ENCODE measurements at regions not wholly inside any gene's neighbourhood (a gene's known extent, or its start where the extent isn't known, plus 50 kb on each side); places are given as distances from the start of the nearest gene placed in this dataset.

- no peaks in the 10 kb centered on the region for H3K4me1 ChIP-seq (ENCODE audit: control insufficient read depth in 4 of 4, insufficient read depth in 4 of 4, low read length in 3 of 4)
- no peak overlapping the region for H3K9ac ChIP-seq (ENCODE audit: low read depth in 1 of 2, low read length in 2 of 2)
- TF ChIP-seq RAD21 (IDR thresholded peaks at IDR 0.05) (no peak), JUND (IDR thresholded peaks at IDR 0.05) (no peak), HNF4G (IDR thresholded peaks at IDR 0.05) (no peak), NR2F2 (IDR thresholded peaks at IDR 0.05) (no peak)
- TF ChIP-seq, protein P1, sequence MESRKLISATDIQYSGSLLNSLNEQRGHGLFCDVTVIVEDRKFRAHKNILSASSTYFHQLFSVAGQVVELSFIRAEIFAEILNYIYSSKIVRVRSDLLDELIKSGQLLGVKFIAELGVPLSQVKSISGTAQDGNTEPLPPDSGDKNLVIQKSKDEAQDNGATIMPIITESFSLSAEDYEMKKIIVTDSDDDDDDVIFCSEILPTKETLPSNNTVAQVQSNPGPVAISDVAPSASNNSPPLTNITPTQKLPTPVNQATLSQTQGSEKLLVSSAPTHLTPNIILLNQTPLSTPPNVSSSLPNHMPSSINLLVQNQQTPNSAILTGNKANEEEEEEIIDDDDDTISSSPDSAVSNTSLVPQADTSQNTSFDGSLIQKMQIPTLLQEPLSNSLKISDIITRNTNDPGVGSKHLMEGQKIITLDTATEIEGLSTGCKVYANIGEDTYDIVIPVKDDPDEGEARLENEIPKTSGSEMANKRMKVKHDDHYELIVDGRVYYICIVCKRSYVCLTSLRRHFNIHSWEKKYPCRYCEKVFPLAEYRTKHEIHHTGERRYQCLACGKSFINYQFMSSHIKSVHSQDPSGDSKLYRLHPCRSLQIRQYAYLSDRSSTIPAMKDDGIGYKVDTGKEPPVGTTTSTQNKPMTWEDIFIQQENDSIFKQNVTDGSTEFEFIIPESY (IDR thresholded peaks at IDR 0.05): no peak
- TF ChIP-seq, protein P2, sequence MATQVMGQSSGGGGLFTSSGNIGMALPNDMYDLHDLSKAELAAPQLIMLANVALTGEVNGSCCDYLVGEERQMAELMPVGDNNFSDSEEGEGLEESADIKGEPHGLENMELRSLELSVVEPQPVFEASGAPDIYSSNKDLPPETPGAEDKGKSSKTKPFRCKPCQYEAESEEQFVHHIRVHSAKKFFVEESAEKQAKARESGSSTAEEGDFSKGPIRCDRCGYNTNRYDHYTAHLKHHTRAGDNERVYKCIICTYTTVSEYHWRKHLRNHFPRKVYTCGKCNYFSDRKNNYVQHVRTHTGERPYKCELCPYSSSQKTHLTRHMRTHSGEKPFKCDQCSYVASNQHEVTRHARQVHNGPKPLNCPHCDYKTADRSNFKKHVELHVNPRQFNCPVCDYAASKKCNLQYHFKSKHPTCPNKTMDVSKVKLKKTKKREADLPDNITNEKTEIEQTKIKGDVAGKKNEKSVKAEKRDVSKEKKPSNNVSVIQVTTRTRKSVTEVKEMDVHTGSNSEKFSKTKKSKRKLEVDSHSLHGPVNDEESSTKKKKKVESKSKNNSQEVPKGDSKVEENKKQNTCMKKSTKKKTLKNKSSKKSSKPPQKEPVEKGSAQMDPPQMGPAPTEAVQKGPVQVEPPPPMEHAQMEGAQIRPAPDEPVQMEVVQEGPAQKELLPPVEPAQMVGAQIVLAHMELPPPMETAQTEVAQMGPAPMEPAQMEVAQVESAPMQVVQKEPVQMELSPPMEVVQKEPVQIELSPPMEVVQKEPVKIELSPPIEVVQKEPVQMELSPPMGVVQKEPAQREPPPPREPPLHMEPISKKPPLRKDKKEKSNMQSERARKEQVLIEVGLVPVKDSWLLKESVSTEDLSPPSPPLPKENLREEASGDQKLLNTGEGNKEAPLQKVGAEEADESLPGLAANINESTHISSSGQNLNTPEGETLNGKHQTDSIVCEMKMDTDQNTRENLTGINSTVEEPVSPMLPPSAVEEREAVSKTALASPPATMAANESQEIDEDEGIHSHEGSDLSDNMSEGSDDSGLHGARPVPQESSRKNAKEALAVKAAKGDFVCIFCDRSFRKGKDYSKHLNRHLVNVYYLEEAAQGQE (IDR thresholded peaks at IDR 0.05): no peak
- no peak for DNase-seq (ENCODE audit: low spot score)
- no peaks in the 10 kb centered on the region for H3K36me3 ChIP-seq (ENCODE audit: control insufficient read depth in 4 of 4, insufficient read depth in 3 of 4, low read depth in 1 of 4, low read length in 3 of 4)
- H3K4me3 ChIP-seq (ENCODE audit: low read depth in 1 of 3, low read length in 3 of 3): no peak overlapping the region
- no peaks in the 10 kb centered on the region for H3K27me3 ChIP-seq (ENCODE audit: control insufficient read depth in 4 of 4, insufficient read depth in 4 of 4, low read length in 3 of 4)
- H3K27ac ChIP-seq (ENCODE audit: low read depth in 1 of 2, low read length in 2 of 2): no peak overlapping the region
- 64% methylated on average over 5 of the region's 5 CpGs for WGBS
- H3K9me3 ChIP-seq (ENCODE audit: control insufficient read depth in 4 of 4, low read length in 3 of 4): no peaks in the 10 kb centered on the region
Observed at GRCh38 chr3:135800071-135800549, 165.4 kb upstream of the PPP2R3A start.

- no peaks in the 10 kb centered on the region for H3K36me3 ChIP-seq (ENCODE audit: control insufficient read depth in 4 of 4, insufficient read depth in 3 of 4, low read depth in 1 of 4, low read length in 3 of 4)
- no peak for DNase-seq (ENCODE audit: low spot score)
- H3K9me3 ChIP-seq (ENCODE audit: control insufficient read depth in 4 of 4, low read length in 3 of 4): no peaks in the 10 kb centered on the region
- TF ChIP-seq, protein P3, sequence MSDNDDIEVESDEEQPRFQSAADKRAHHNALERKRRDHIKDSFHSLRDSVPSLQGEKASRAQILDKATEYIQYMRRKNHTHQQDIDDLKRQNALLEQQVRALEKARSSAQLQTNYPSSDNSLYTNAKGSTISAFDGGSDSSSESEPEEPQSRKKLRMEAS (IDR thresholded peaks at IDR 0.05): no peak
- TF ChIP-seq HNF4G (IDR thresholded peaks at IDR 0.05): no peak
- no peak for TF ChIP-seq FOXA1 (IDR thresholded peaks at IDR 0.05)
- TF ChIP-seq RAD21 (IDR thresholded peaks at IDR 0.05): no peak
- no peak for TF ChIP-seq SP1 (IDR thresholded peaks at IDR 0.05)
- no peak for TF ChIP-seq EGR1 (IDR thresholded peaks at IDR 0.05; ENCODE audit: low read depth in 2 of 2)
- no peak for TF ChIP-seq TAF1 (conservative IDR thresholded peaks at IDR 0.05)
- no peak for TF ChIP-seq GABPA (IDR thresholded peaks at IDR 0.05 in 1 of 2, conservative IDR thresholded peaks at IDR 0.05 in 1 of 2)
- TF ChIP-seq, protein P4, sequence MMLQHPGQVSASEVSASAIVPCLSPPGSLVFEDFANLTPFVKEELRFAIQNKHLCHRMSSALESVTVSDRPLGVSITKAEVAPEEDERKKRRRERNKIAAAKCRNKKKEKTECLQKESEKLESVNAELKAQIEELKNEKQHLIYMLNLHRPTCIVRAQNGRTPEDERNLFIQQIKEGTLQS (IDR thresholded peaks at IDR 0.05): no peak
- no peak for TF ChIP-seq JUND (IDR thresholded peaks at IDR 0.05)
- TF ChIP-seq RXRA (IDR thresholded peaks at IDR 0.05): no peak
- TF ChIP-seq, protein P2 (IDR thresholded peaks at IDR 0.05): no peak
- TF ChIP-seq, protein P1 (IDR thresholded peaks at IDR 0.05): no peak
- no peak for TF ChIP-seq NR2F2 (IDR thresholded peaks at IDR 0.05)
- no peak overlapping the region for H3K4me3 ChIP-seq (ENCODE audit: low read depth in 1 of 3, low read length in 3 of 3)
- H3K27ac ChIP-seq (ENCODE audit: low read depth in 1 of 2, low read length in 2 of 2): no peak overlapping the region
- no peak overlapping the region for H3K9ac ChIP-seq (ENCODE audit: low read depth in 1 of 2, low read length in 2 of 2)
- WGBS: 66% methylated on average over 3 of the region's 3 CpGs
- H3K27me3 ChIP-seq (ENCODE audit: control insufficient read depth in 4 of 4, insufficient read depth in 4 of 4, low read length in 3 of 4): no peaks in the 10 kb centered on the region
- no peaks in the 10 kb centered on the region for H3K4me1 ChIP-seq (ENCODE audit: control insufficient read depth in 4 of 4, insufficient read depth in 4 of 4, low read length in 3 of 4)
Observed at GRCh38 chr3:135801018-135801417, 164.5 kb upstream of the PPP2R3A start.

Data from liver (tissue), 7 donors.